ENCODE measurements at regions not wholly inside any gene's neighbourhood (a gene's known extent, or its start where the extent isn't known, plus 50 kb on each side); places are given as distances from the start of the nearest gene placed in this dataset.
"Not testable (repeated sequence)": the region's sequence is repeated elsewhere in the genome, so short reads cannot be mapped to it uniquely, and the experiment has no call there.

DNA sequence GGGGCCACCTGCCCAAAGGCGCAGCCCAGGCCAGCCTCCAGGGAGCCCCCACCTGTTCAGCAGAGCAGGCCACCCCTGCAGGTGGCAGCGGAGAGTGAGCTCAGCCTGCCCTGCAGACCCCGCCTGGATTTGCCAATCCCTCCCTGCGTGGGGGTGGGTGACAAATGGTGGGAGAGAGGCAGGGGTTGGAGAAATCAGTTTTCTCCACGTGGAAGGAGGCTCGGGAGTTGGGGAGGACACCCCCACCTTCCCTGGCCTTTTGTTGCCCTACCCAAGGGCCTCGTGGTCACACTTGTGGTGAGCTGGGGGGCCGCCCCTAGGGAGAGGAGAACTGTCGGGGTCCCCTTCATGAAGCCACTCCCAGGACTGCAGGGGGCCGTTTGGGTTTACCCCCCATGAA lies 351.7 kb downstream of the CNTNAP3B start:
- TF ChIP-seq, protein P1, sequence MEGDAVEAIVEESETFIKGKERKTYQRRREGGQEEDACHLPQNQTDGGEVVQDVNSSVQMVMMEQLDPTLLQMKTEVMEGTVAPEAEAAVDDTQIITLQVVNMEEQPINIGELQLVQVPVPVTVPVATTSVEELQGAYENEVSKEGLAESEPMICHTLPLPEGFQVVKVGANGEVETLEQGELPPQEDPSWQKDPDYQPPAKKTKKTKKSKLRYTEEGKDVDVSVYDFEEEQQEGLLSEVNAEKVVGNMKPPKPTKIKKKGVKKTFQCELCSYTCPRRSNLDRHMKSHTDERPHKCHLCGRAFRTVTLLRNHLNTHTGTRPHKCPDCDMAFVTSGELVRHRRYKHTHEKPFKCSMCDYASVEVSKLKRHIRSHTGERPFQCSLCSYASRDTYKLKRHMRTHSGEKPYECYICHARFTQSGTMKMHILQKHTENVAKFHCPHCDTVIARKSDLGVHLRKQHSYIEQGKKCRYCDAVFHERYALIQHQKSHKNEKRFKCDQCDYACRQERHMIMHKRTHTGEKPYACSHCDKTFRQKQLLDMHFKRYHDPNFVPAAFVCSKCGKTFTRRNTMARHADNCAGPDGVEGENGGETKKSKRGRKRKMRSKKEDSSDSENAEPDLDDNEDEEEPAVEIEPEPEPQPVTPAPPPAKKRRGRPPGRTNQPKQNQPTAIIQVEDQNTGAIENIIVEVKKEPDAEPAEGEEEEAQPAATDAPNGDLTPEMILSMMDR (conservative IDR thresholded peaks at IDR 0.05; ENCODE audit: low read length), result not testable (repeated sequence)
- TF ChIP-seq EZH2phosphoT487 (IDR thresholded peaks at IDR 0.05; ENCODE audit: borderline replicate concordance, low read depth, low read length), result not testable (repeated sequence)

Measured in OCI-LY7 (cell line).